ENCODE measurements at regions not wholly inside any gene's neighbourhood (a gene's known extent, or its start where the extent isn't known, plus 50 kb on each side); places are given as distances from the start of the nearest gene placed in this dataset.

GRCh38 chr3:147975165-147975564 is 566.0 kb downstream of the ZIC1 start:
- no peaks in the 10 kb centered on the region for H3F3A ChIP-seq (ENCODE audit: insufficient read depth)
- H3K9me2 ChIP-seq (replicated peaks; ENCODE audit: insufficient read depth, low read length), result no peaks in the 10 kb centered on the region
- H2AFZ ChIP-seq (ENCODE audit: low read depth, low read length, severe bottlenecking), result no peak overlapping the region
- no peak overlapping the region for H3K9ac ChIP-seq (ENCODE audit: low read length)
- H3K27me3 ChIP-seq (ENCODE audit: low read length), result no peaks in the 10 kb centered on the region
- H3K27ac ChIP-seq (ENCODE audit: low read depth, low read length), result no peak overlapping the region
- H3K9me3 ChIP-seq (ENCODE audit: insufficient read depth, low read length), result no peaks in the 10 kb centered on the region
- H3K36me3 ChIP-seq (ENCODE audit: low read length), result no peaks in the 10 kb centered on the region
- no peak overlapping the region for H3K4me2 ChIP-seq (ENCODE audit: low read depth, low read length, poor library complexity, severe bottlenecking)
- no peaks in the 10 kb centered on the region for H3K79me2 ChIP-seq (ENCODE audit: insufficient read depth, low read length)
- TF ChIP-seq EZH2phosphoT487 (conservative IDR thresholded peaks at IDR 0.05; ENCODE audit: low read length) (no peak), CTCF (IDR thresholded peaks at IDR 0.05; ENCODE audit: insufficient read depth, low read length, poor library complexity, severe bottlenecking) (no peak)
- no peak overlapping the region for H3K4me3 ChIP-seq (ENCODE audit: insufficient read depth, low read length, poor library complexity, severe bottlenecking)
- H4K20me1 ChIP-seq (ENCODE audit: low read depth, low read length), result no peaks in the 10 kb centered on the region

GRCh38 chr3:147977001-147977400 is 567.8 kb downstream of the ZIC1 start:
- TF ChIP-seq CTCF (IDR thresholded peaks at IDR 0.05; ENCODE audit: insufficient read depth, low read length, poor library complexity, severe bottlenecking), result no peak
- TF ChIP-seq EZH2phosphoT487 (conservative IDR thresholded peaks at IDR 0.05; ENCODE audit: low read length), result no peak
- Histone ChIP-seq H3K27ac (ENCODE audit: low read depth, low read length) (no peak overlapping the region), H3K9me2 (replicated peaks; ENCODE audit: insufficient read depth, low read length) (no peaks in the 10 kb centered on the region)

GRCh38 chr3:147987549-147987948 is 578.4 kb downstream of the ZIC1 start:
- H3K4me3 ChIP-seq (ENCODE audit: insufficient read depth, low read length, poor library complexity, severe bottlenecking), result no peak overlapping the region
- no peaks in the 10 kb centered on the region for H3F3A ChIP-seq (ENCODE audit: insufficient read depth)
- no peaks in the 10 kb centered on the region for H3K36me3 ChIP-seq (ENCODE audit: low read length)
- H2AFZ ChIP-seq (ENCODE audit: low read depth, low read length, severe bottlenecking), result no peak overlapping the region
- H3K79me2 ChIP-seq (ENCODE audit: insufficient read depth, low read length), result no peaks in the 10 kb centered on the region
- no peak overlapping the region for H3K9ac ChIP-seq (ENCODE audit: low read length)
- H3K4me2 ChIP-seq (ENCODE audit: low read depth, low read length, poor library complexity, severe bottlenecking), result no peak overlapping the region
- TF ChIP-seq EZH2phosphoT487 (conservative IDR thresholded peaks at IDR 0.05; ENCODE audit: low read length) (no peak), CTCF (IDR thresholded peaks at IDR 0.05; ENCODE audit: insufficient read depth, low read length, poor library complexity, severe bottlenecking) (no peak)
- no peaks in the 10 kb centered on the region for H3K9me2 ChIP-seq (replicated peaks; ENCODE audit: insufficient read depth, low read length)
- H3K27me3 ChIP-seq (ENCODE audit: low read length), result no peaks in the 10 kb centered on the region
- H4K20me1 ChIP-seq (ENCODE audit: low read depth, low read length), result no peaks in the 10 kb centered on the region
- H3K27ac ChIP-seq (ENCODE audit: low read depth, low read length), result no peak overlapping the region
- H3K9me3 ChIP-seq (ENCODE audit: insufficient read depth, low read length), result no peaks in the 10 kb centered on the region

More at GRCh38 chr3:147977001-147977400, 567.8 kb downstream of the ZIC1 start:
- H3K27me3 ChIP-seq (ENCODE audit: low read length), result no peaks in the 10 kb centered on the region
- no peaks in the 10 kb centered on the region for H3K9me3 ChIP-seq (ENCODE audit: insufficient read depth, low read length)
- no peaks in the 10 kb centered on the region for H3K79me2 ChIP-seq (ENCODE audit: insufficient read depth, low read length)
- H3K4me3 ChIP-seq (ENCODE audit: insufficient read depth, low read length, poor library complexity, severe bottlenecking), result no peak overlapping the region
- H3K36me3 ChIP-seq (ENCODE audit: low read length), result no peaks in the 10 kb centered on the region
- no peaks in the 10 kb centered on the region for H3F3A ChIP-seq (ENCODE audit: insufficient read depth)
- H4K20me1 ChIP-seq (ENCODE audit: low read depth, low read length), result no peaks in the 10 kb centered on the region
- no peak overlapping the region for H2AFZ ChIP-seq (ENCODE audit: low read depth, low read length, severe bottlenecking)
- no peak overlapping the region for H3K9ac ChIP-seq (ENCODE audit: low read length)
- no peak overlapping the region for H3K4me2 ChIP-seq (ENCODE audit: low read depth, low read length, poor library complexity, severe bottlenecking)
